AG04450 (cell line): ENCODE measurements at regions not wholly inside any gene's neighbourhood (a gene's known extent, or its start where the extent isn't known, plus 50 kb on each side); places are given as distances from the start of the nearest gene placed in this dataset.

ENCODE experiments used
- CTCF ChIA-PET: fragments of 300-600, 350-600 bp; formaldehyde crosslinking; extraction: SDS; loops from one replicate; lab custom pipeline; 2022; ENCODE audit warnings: antibody characterized with exemption, inconsistent platforms; lab: Charles Lee
- POLR2A ChIA-PET: fragments of 350-600 bp; formaldehyde crosslinking; extraction: SDS; loops from one replicate; lab custom pipeline; 2021; ENCODE audit warnings: antibody characterized with exemption, inconsistent platforms; lab: Yijun Ruan, JAX
- DNase-seq: peaks from one replicate; pipeline ENCODE4 v3.0.0-alpha.2; 2011; ENCODE audit warnings: low read depth, low spot score
- H3K27ac ChIP-seq: one replicate; pipeline ENCODE4 v1.5.1; 2012; ENCODE audit warnings: low read depth, low read length, control low read depth
- H3K27me3 ChIP-seq: one replicate; pipeline ENCODE4 v1.6.0; 2012; ENCODE audit warnings: low read length; ENCODE audit not compliant: control insufficient read depth, insufficient read depth
- H3K4me3 ChIP-seq: 2 replicates; pipeline ENCODE4 v1.5.1; 2011; ENCODE audit warnings: mild to moderate bottlenecking, low read depth, low read length, control low read depth
- H3K9me3 ChIP-seq: 2 replicates; pipeline ENCODE4 v1.5.1; 2012; ENCODE audit warnings: low read length; ENCODE audit not compliant: control insufficient read depth, insufficient read depth
- CTCF ChIP-seq: IDR thresholded peaks from 2 replicates; pipeline ENCODE4 v1.5.1; 2011; ENCODE audit warnings: low read depth, low read length, control low read depth, inconsistent platforms

GRCh38 chr3:78115983-78116382, 1076.1 kb downstream of the ROBO2 start:
- ChIA-PET POLR2A (no interaction called here), CTCF (no interaction called here)
- Histone ChIP-seq H3K27me3 (no peaks in the 10 kb centered on the region), H3K27ac (no peak overlapping the region), H3K9me3 (no peaks in the 10 kb centered on the region), H3K4me3 (no peak overlapping the region)
- TF ChIP-seq CTCF, result no peak
- DNase-seq, result no peak

DNA sequence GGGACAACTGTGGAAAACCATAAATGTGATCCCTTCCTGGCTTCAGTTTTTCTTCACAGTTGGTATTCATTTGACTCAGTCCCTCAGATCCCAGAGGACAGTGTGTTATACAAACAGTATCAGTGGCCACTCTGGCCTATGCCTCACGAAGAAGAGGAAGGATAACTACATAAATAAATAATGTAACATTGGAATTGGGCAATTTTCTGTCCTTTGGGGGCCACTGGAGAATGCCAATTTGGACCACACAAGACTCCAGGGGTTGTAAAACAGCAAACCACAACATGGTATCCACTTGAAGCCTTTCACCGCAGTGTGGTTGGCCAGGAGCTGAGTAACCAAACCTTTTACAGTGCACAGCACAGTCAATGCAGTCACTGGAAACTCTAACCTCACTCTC, 1077.0 kb downstream of the ROBO2 start:
- ChIA-PET POLR2A (no interaction called here), CTCF (no interaction called here)
- Histone ChIP-seq H3K27ac (no peak overlapping the region), H3K9me3 (no peaks in the 10 kb centered on the region), H3K27me3 (no peaks in the 10 kb centered on the region), H3K4me3 (no peak overlapping the region)
- no peak for DNase-seq
- no peak for TF ChIP-seq CTCF

GRCh38 chr3:78123058-78123457, 1083.2 kb downstream of the ROBO2 start:
- no peak for TF ChIP-seq CTCF
- H3K27me3 ChIP-seq, result no peaks in the 10 kb centered on the region
- no peak overlapping the region for H3K27ac ChIP-seq
- no peak overlapping the region for H3K4me3 ChIP-seq
- H3K9me3 ChIP-seq, result no peaks in the 10 kb centered on the region
- POLR2A ChIA-PET, result no interaction called here
- CTCF ChIA-PET, result no interaction called here
- DNase-seq, result no peak

DNA sequence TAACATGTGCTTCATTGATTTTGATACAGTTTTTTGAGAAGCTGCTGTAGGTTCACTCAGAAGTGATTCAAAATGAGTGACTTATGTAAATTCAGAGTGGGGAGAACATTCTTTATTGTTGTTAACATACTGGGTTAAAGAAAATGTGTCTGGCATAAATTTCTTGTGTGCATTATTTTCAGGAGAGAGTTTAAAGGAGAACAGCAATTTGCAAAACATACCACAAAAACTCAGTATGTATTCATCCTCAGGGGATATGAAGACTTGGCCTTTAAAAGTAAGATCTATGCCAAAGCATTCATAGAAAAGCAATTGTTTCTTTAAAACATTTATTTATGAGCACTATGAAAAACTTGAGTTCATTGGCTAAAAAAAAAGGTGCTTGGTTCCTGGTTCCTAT, 1089.8 kb downstream of the ROBO2 start:
- CTCF ChIA-PET, result no interaction called here

DNA sequence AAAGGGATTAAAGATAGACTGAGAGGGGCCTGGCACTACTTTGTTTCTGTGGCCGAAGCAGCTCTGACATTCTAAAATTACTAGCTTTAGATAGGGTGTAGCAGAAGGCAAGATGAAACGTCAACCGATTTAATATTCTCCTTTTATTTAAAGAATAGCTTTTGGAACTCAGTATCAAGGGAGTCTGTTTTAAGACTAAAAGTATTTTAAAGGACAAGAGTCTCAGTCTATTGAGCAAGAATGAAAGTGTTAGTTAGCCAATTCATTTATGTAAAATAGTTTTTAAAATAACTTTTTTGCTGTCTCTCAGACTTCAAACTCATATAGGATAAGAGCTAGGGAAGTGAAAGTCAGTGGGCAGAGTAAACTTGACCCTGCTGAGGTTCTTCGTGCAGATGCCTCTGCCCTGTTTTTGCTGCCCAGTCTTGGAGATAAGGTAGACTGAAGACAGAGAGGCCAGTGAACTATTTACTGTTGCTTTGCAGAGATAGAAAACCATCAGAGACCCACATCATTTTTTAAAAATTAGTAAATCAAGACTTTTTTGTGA, 1090.9 kb downstream of the ROBO2 start:
- no peak for DNase-seq
- CTCF ChIA-PET, result no interaction called here
- POLR2A ChIA-PET, result no interaction called here
- Histone ChIP-seq H3K27ac (no peak overlapping the region), H3K4me3 (no peak overlapping the region), H3K27me3 (no peaks in the 10 kb centered on the region), H3K9me3 (no peaks in the 10 kb centered on the region)
- TF ChIP-seq CTCF, result no peak

More for the DNA sequence above, 1089.8 kb downstream of the ROBO2 start:
- H3K9me3 ChIP-seq, result no peaks in the 10 kb centered on the region
- TF ChIP-seq CTCF, result no peak
- no peak overlapping the region for H3K27ac ChIP-seq
- H3K27me3 ChIP-seq, result no peaks in the 10 kb centered on the region
- no peak for DNase-seq
- POLR2A ChIA-PET, result no interaction called here
- H3K4me3 ChIP-seq, result no peak overlapping the region
